NB4 (cell line): ENCODE measurements at regions not wholly inside any gene's neighbourhood (a gene's known extent, or its start where the extent isn't known, plus 50 kb on each side); places are given as distances from the start of the nearest gene placed in this dataset.

Experiments used
- DNase-seq: peaks from one replicate; pipeline ENCODE4 v3.0.0; 2010; ENCODE audit warnings: low read depth
- H3K4me3 ChIP-seq: one replicate; pipeline ENCODE4 v1.5.1; 2011; ENCODE audit warnings: mild to moderate bottlenecking, low read depth, low read length, moderate library complexity
- CTCF ChIP-seq: IDR thresholded peaks from one replicate; pipeline ENCODE4 v1.5.1; 2012; ENCODE audit warnings: low read depth, low read length
- MYC ChIP-seq: IDR thresholded peaks from 2 replicates; pipeline ENCODE4 v1.6.1; 2011; ENCODE audit warnings: low read depth, low read length
- POLR2A ChIP-seq: IDR thresholded peaks from 2 replicates; pipeline ENCODE4 v1.6.1; 2011; ENCODE audit warnings: mild to moderate bottlenecking; ENCODE audit not compliant: insufficient read length; ENCODE audit errors: extremely low read depth
- TF ChIP-seq, protein P1 (sequence below): IDR thresholded peaks from 2 replicates; pipeline ENCODE4 v1.6.1; 2011; ENCODE audit warnings: low read depth, low read length

- TF ChIP-seq CTCF (no peak), POLR2A (no peak), MYC (no peak)
- TF ChIP-seq, protein P1, sequence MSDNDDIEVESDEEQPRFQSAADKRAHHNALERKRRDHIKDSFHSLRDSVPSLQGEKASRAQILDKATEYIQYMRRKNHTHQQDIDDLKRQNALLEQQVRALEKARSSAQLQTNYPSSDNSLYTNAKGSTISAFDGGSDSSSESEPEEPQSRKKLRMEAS, result no peak
- H3K4me3 ChIP-seq, result no peak overlapping the region
- DNase-seq, result no peak
Measured at GRCh38 chr20:22745194-22745500, 160.8 kb upstream of the FOXA2 start.

DNA sequence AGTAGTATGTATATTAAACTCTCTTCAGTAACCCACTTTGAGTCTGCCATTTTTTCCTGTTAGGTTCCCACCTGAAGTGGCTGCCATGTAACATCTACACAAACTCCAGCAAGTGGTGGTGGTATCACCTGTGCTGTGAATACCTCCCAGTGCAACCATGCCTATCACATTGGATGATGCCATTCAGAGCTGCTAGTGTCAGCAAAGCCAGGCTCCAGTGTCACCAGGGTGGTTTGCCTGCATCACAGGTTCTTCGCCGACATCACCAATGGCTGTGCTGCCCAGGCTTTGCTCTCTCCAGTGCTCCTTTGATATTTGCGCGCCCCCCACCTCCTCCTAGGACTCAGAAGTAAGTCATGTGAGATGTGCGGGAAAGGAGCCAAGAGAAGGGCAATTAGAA, 162.6 kb upstream of the FOXA2 start:
- H3K4me3 ChIP-seq, result no peak overlapping the region
- TF ChIP-seq CTCF, result no peak
- TF ChIP-seq MYC, result no peak
- TF ChIP-seq POLR2A, result no peak
- TF ChIP-seq, protein P1, result no peak
- DNase-seq, result no peak

DNA sequence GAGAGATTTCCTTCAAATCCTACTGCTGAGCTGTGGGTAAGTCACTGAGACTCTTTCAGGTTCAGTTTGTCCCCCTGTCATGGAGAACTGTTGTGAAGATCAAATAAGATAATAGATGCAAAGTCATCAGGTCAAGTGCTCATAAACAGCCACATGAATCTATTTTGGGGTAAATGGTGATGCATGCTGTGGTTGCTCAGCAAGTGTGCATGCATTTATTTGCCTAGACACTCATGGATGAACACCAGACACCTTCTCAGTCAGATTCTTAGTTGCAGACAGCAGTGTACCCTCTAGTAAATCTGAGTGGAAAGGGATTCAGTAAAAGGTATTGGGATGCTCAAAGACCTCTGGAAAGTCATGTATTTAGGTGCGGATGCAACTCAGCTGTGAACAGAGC, 168.0 kb upstream of the FOXA2 start:
- H3K4me3 ChIP-seq, result no peak overlapping the region
- DNase-seq, result no peak
- TF ChIP-seq CTCF (no peak), POLR2A (no peak), MYC (no peak)
- TF ChIP-seq, protein P1, result no peak

- no peak for TF ChIP-seq POLR2A
- TF ChIP-seq CTCF, result no peak
- TF ChIP-seq, protein P1, result peak; percentile 77
- TF ChIP-seq MYC, result no peak
- no peak overlapping the region for H3K4me3 ChIP-seq
- peak; percentile 12 for DNase-seq
Measured at GRCh38 chr20:22757424-22758183, 173.2 kb upstream of the FOXA2 start.

- TF ChIP-seq, protein P1, result no peak
- H3K4me3 ChIP-seq, result no peak overlapping the region
- DNase-seq, result no peak
Measured at GRCh38 chr20:22758815-22759214, 174.4 kb upstream of the FOXA2 start.

DNA sequence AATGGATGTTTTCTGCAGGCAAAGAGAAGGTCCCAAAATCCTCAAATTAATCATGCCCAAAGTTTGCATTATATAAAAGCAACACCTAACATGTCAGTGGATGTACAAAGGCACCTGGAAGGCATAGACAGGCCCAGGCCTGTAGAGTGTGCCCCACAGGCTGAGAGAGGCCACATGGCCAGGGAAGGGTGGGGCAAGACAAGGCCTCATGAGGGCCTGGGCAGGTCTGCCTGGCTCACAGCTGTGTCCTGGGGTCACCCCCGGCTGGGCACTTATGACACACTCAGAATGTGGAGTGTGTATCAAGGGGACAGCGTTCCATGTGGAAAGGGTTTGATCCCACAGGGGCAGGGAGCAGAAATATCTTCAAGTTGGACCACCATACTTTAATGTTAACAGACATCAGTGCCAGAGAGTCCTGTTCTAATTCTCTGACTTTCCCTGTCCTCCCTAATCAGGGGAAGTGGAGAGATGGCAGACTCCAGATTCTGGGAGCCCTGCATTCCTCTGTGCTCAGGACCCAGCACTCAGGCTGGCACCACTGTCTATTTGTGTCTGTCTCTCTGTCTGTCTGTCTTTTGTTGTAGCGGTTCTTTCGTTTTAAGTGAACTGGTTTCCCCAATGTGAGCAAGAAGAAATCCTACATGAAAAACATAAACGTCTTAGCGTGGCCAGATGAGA, 178.3 kb upstream of the FOXA2 start:
- TF ChIP-seq MYC (no peak), POLR2A (no peak), CTCF (no peak)
- TF ChIP-seq, protein P1, result no peak
- H3K4me3 ChIP-seq, result no peak overlapping the region
- DNase-seq, result no peak
